HCT116 (cell line): ENCODE measurements at regions not wholly inside any gene's neighbourhood (a gene's known extent, or its start where the extent isn't known, plus 50 kb on each side); places are given as distances from the start of the nearest gene placed in this dataset.

Experiments used
- ATAC-seq: fragments of 200-7000 bp; cut with Tn5 transposase; 2 replicates; pipeline ENCODE4 v1.9.1; 2020; ENCODE audit warnings: mild to moderate bottlenecking, moderate library complexity
- BruUV-seq: library from RNA; stranded (reverse); fragments of 400-500 nt; replicated peaks from 2 replicates; lab custom pipeline; 2021; lab: Mats Ljungman, UMichigan
- CTCF ChIA-PET: fragments of 300-600 bp; sonication (Branson Sonifier 250); formaldehyde crosslinking; loops from one replicate; lab custom pipeline; 2021; ENCODE audit warnings: antibody characterized with exemption; lab: Charles Lee
- POLR2A ChIA-PET: fragments of 300-600, 350-600 bp; sonication (Branson Sonifier 250); formaldehyde crosslinking; loops from one replicate; lab custom pipeline; 2021; ENCODE audit warnings: antibody characterized with exemption; lab: Charles Lee
- RAD21 ChIA-PET, 2 experiments: fragments of 300-600 bp; sonication (Branson Sonifier 250); formaldehyde crosslinking; loops; one replicate each; lab custom pipeline; 2023; ENCODE audit warnings: low total read pairs in 2 of 2; ENCODE audit not compliant: uncharacterized antibody in 2 of 2, unreplicated experiment in 2 of 2, low non-redundant PET in 1 of 2; lab: Charles Lee
- DNase-seq: peaks from one replicate; pipeline ENCODE4 v3.0.0-alpha.2; 2010; ENCODE audit warnings: low read depth, low spot score
- H2AFZ ChIP-seq: fragments of 200-600 bp; shearing (Covaris generic), sonication (generic); 2 replicates; pipeline ENCODE4 v1.6.1; 2017; ENCODE audit warnings: low read depth, mixed run types, mixed read lengths, antibody characterized with exemption, low read length; ENCODE audit not compliant: poor library complexity, severe bottlenecking
- H3K27ac ChIP-seq: 2 replicates; pipeline ENCODE4 v1.5.1; 2012; ENCODE audit warnings: low read depth, low read length
- H3K27me3 ChIP-seq: fragments of 200-600 bp; sonication (generic); 2 replicates; pipeline ENCODE4 v1.6.1; 2016; ENCODE audit warnings: mixed run types, low read length, mixed read lengths; ENCODE audit not compliant: insufficient read depth
- H3K36me3 ChIP-seq, 2 experiments: fragments of 200-500 bp in 1 of 2; fragments of 200-600 bp in 1 of 2; sonication (Bioruptor generic) in 1 of 2; sonication (generic) in 1 of 2; 2 replicates each; pipeline versions ENCODE4 v1.5.1 to v1.6.1; 2014 to 2016; ENCODE audit warnings: low read length in 2 of 2, inconsistent platforms in 1 of 2, mixed read lengths in 1 of 2, mixed run types in 1 of 2; ENCODE audit not compliant: insufficient read depth in 2 of 2, control insufficient read depth in 1 of 2
- H3K4me1 ChIP-seq, 2 experiments: fragments of 200-600 bp in 1 of 2; sonication (generic) in 1 of 2; 2 replicates each; pipeline versions ENCODE4 v1.5.1 to v1.6.1; 2012 to 2017; ENCODE audit warnings: low read length in 2 of 2, inconsistent platforms in 1 of 2, mild to moderate bottlenecking in 1 of 2, mixed read lengths in 1 of 2, mixed run types in 1 of 2, moderate library complexity in 1 of 2; ENCODE audit not compliant: insufficient read depth in 2 of 2, control insufficient read depth in 1 of 2
- H3K4me2 ChIP-seq: fragments of 200-600 bp; sonication (generic); 2 replicates; pipeline ENCODE4 v1.6.1; 2017; ENCODE audit warnings: mixed run types, low read length, mixed read lengths
- H3K4me3 ChIP-seq, 2 experiments: fragments of 200-600 bp in 1 of 2; sonication (generic) in 1 of 2; replicated peaks in 1 of 2; 2 replicates each; pipeline ENCODE4 v1.5.1; 2011 to 2016; ENCODE audit warnings: low read length in 2 of 2, control low read depth in 1 of 2, low read depth in 1 of 2, mild to moderate bottlenecking in 1 of 2, mixed read lengths in 1 of 2, mixed run types in 1 of 2
- H3K79me2 ChIP-seq: fragments of 200-600 bp; sonication (generic); 2 replicates; pipeline ENCODE4 v1.6.1; 2017; ENCODE audit warnings: mild to moderate bottlenecking, mixed run types, low read length, moderate library complexity, mixed read lengths; ENCODE audit not compliant: insufficient read depth
- H3K9ac ChIP-seq: fragments of 200-600 bp; sonication (generic); 2 replicates; pipeline ENCODE4 v1.6.1; 2016; ENCODE audit warnings: low read length, mixed read lengths
- H3K9me2 ChIP-seq: fragments of 200-600 bp; sonication (generic), shearing (Covaris generic); 2 replicates; pipeline ENCODE4 v1.6.1; 2017; ENCODE audit warnings: mixed run types, mild to moderate bottlenecking, moderate library complexity; ENCODE audit not compliant: insufficient read depth
- H3K9me3 ChIP-seq, 2 experiments: fragments of 200-500 bp in 1 of 2; fragments of 200-600 bp in 1 of 2; sonication (Bioruptor generic) in 1 of 2; sonication (generic) in 1 of 2; 2 replicates each; pipeline ENCODE4 v1.6.1; 2014 to 2017; ENCODE audit warnings: low read length in 2 of 2, mixed read lengths in 2 of 2, inconsistent platforms in 1 of 2, low read depth in 1 of 2, mild to moderate bottlenecking in 1 of 2, mixed run types in 1 of 2, moderate library complexity in 1 of 2; ENCODE audit not compliant: control insufficient read depth in 1 of 2, insufficient read depth in 1 of 2
- H4K20me1 ChIP-seq: fragments of 200-600 bp; sonication (generic), shearing (Covaris generic); 2 replicates; pipeline ENCODE4 v1.6.1; 2017; ENCODE audit warnings: mixed run types, mild to moderate bottlenecking, moderate library complexity; ENCODE audit not compliant: insufficient read depth
- CTCF ChIP-seq, 3 experiments: fragments of 200-600 bp in 1 of 3; sonication (generic) in 1 of 3; IDR thresholded peaks in 2 of 3; conservative IDR thresholded peaks in 1 of 3; 2 replicates each; pipeline ENCODE4 v1.5.1; 2012 to 2017; ENCODE audit warnings: low read depth in 2 of 3, low read length in 2 of 3, antibody characterized with exemption in 1 of 3, borderline replicate concordance in 1 of 3, control low read depth in 1 of 3, mild to moderate bottlenecking in 1 of 3, mixed read lengths in 1 of 3, mixed run types in 1 of 3, moderate library complexity in 1 of 3; ENCODE audit not compliant: insufficient read depth in 1 of 3
- ELF1 ChIP-seq: IDR thresholded peaks from 2 replicates; pipeline ENCODE4 v1.6.1; 2012; ENCODE audit warnings: low read depth, borderline replicate concordance
- EZH2phosphoT487 ChIP-seq: fragments of 200-600 bp; IDR thresholded peaks from 2 replicates; pipeline ENCODE4 v1.6.1; 2018; ENCODE audit warnings: antibody characterized with exemption, borderline replicate concordance
- FOSL1 ChIP-seq: IDR thresholded peaks from 2 replicates; pipeline ENCODE4 v1.6.1; 2012; ENCODE audit warnings: low read depth
- POLR2AphosphoS5 ChIP-seq: IDR thresholded peaks from 2 replicates; pipeline ENCODE4 v1.6.1; 2011; ENCODE audit warnings: mild to moderate bottlenecking, low read depth, low read length, moderate library complexity
- RAD21 ChIP-seq: IDR thresholded peaks from 2 replicates; pipeline ENCODE4 v1.6.1; 2012; ENCODE audit warnings: low read depth, mild to moderate bottlenecking
- SIN3A ChIP-seq: IDR thresholded peaks from 2 replicates; pipeline ENCODE4 v1.6.1; 2012; ENCODE audit warnings: low read depth
- YY1 ChIP-seq: IDR thresholded peaks from 2 replicates; pipeline ENCODE4 v1.6.1; 2011; ENCODE audit warnings: low read length, low read depth, moderate library complexity, mild to moderate bottlenecking; ENCODE audit not compliant: insufficient replicate concordance; ENCODE audit errors: extremely low read depth
- ZFX ChIP-seq: fragments of 450-650 bp; IDR thresholded peaks from 2 replicates; pipeline ENCODE4 v1.6.1; 2017
- intact Hi-C: fragments of 100-400 bp; cut with micrococcal nuclease; formaldehyde crosslinking; loops from 2 replicates; pipeline ENCODE4 v1.10.0; 2022
- TF ChIP-seq, protein P1 (sequence below): IDR thresholded peaks from 2 replicates; pipeline ENCODE4 v1.6.1; 2012; ENCODE audit warnings: low read depth

GRCh38 chr6:66992660-66993059 is 1285.6 kb upstream of the EYS start:
- ChIA-PET CTCF (no interaction called here), POLR2A (no interaction called here), RAD21 (no interaction called here)
- Histone ChIP-seq H3K9me3 (peaks cover 1 to 29% of the 10 kb centered on the region in 2 experiments; a peak in 2 of 4 replicates), H3K36me3 (no peaks in the 10 kb centered on the region; a peak in 1 of 4 replicates), H3K4me1 (no peaks in the 10 kb centered on the region), H3K27ac (no peak overlapping the region), H3K27me3 (no peaks in the 10 kb centered on the region), H3K4me3 (no peak overlapping the region), H3K9me2 (no peaks in the 10 kb centered on the region), H3K79me2 (no peaks in the 10 kb centered on the region), H3K4me2 (no peak overlapping the region), H2AFZ (no peak overlapping the region), H4K20me1 (no peaks in the 10 kb centered on the region), H3K9ac (no peak overlapping the region)
- DNase-seq (no peak), ATAC-seq (no peak)
- no TSS peak for BruUV-seq
- intact Hi-C loops, result no loop called here
- TF ChIP-seq YY1 (no peak), RAD21 (no peak), POLR2AphosphoS5 (no peak), CTCF (IDR thresholded peaks at IDR 0.05 in 2 of 3, conservative IDR thresholded peaks at IDR 0.05 in 1 of 3; ENCODE audit: borderline replicate concordance in 1 of 3, insufficient read depth in 1 of 3, low read depth in 2 of 3, low read length in 2 of 3) (no peak), ELF1 (no peak), EZH2phosphoT487 (no peak), FOSL1 (no peak), SIN3A (no peak), ZFX (no peak)
- TF ChIP-seq, protein P1, sequence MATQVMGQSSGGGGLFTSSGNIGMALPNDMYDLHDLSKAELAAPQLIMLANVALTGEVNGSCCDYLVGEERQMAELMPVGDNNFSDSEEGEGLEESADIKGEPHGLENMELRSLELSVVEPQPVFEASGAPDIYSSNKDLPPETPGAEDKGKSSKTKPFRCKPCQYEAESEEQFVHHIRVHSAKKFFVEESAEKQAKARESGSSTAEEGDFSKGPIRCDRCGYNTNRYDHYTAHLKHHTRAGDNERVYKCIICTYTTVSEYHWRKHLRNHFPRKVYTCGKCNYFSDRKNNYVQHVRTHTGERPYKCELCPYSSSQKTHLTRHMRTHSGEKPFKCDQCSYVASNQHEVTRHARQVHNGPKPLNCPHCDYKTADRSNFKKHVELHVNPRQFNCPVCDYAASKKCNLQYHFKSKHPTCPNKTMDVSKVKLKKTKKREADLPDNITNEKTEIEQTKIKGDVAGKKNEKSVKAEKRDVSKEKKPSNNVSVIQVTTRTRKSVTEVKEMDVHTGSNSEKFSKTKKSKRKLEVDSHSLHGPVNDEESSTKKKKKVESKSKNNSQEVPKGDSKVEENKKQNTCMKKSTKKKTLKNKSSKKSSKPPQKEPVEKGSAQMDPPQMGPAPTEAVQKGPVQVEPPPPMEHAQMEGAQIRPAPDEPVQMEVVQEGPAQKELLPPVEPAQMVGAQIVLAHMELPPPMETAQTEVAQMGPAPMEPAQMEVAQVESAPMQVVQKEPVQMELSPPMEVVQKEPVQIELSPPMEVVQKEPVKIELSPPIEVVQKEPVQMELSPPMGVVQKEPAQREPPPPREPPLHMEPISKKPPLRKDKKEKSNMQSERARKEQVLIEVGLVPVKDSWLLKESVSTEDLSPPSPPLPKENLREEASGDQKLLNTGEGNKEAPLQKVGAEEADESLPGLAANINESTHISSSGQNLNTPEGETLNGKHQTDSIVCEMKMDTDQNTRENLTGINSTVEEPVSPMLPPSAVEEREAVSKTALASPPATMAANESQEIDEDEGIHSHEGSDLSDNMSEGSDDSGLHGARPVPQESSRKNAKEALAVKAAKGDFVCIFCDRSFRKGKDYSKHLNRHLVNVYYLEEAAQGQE, result no peak
